ENCODE measurements at regions not wholly inside any gene's neighbourhood (a gene's known extent, or its start where the extent isn't known, plus 50 kb on each side); places are given as distances from the start of the nearest gene placed in this dataset.

- Histone ChIP-seq H3K36me3 (no peaks in the 10 kb centered on the region), H3K4me3 (no peak overlapping the region), H3K27me3 (ENCODE audit: low read depth) (no peaks in the 10 kb centered on the region), H3K9me3 (no peaks in the 10 kb centered on the region), H3K27ac (no peak overlapping the region), H3K4me1 (peaks cover 30% of the 10 kb centered on the region)
- intact Hi-C loops (cut with DNase I): no loop called here
- TF ChIP-seq CTCF (IDR thresholded peaks at IDR 0.05): no peak
- DNase-seq: no peak
- peak; percentile 65 to 83 for ATAC-seq
These were observed 403.0 kb downstream of the ZNF608 start for GRCh38 chr5:124343451-124343867.

DNA sequence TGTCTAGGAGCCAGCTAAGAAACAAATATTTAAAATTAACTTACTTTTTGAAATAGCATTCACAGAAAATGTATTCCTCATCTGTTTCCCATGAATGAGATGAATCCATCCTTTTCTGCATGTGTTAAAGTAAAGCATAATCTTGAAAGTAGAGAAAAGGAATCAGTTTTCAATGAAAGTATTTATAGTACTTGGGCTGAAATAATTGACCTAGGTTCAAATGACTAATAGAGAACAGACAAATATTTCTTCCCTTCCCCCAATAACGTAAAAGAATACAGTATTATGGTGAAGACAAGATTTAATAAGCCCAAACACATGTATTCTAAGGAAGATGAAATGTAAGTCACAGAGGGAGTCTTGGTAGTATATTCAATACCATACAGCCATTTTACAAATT, 403.5 kb downstream of the ZNF608 start:
- no peak overlapping the region for H3K4me3 ChIP-seq
- H3K9me3 ChIP-seq: no peaks in the 10 kb centered on the region
- no peak for TF ChIP-seq CTCF (IDR thresholded peaks at IDR 0.05)
- H3K27me3 ChIP-seq (ENCODE audit: low read depth): no peaks in the 10 kb centered on the region
- H3K4me1 ChIP-seq: peaks cover 30% of the 10 kb centered on the region
- intact Hi-C loops (cut with DNase I): no loop called here
- H3K27ac ChIP-seq: no peak overlapping the region
- no peaks in the 10 kb centered on the region for H3K36me3 ChIP-seq
- ATAC-seq (no peak), DNase-seq (no peak)

GRCh38 chr5:124342584-124342983, 403.9 kb downstream of the ZNF608 start:
- no peaks in the 10 kb centered on the region for H3K36me3 ChIP-seq
- ATAC-seq (peak; percentile 34 to 47), DNase-seq (no peak)
- no peak overlapping the region for H3K27ac ChIP-seq
- H3K4me3 ChIP-seq: no peak overlapping the region
- no peak for TF ChIP-seq CTCF (IDR thresholded peaks at IDR 0.05)
- H3K27me3 ChIP-seq (ENCODE audit: low read depth): no peaks in the 10 kb centered on the region
- peaks cover 30% of the 10 kb centered on the region for H3K4me1 ChIP-seq
- H3K9me3 ChIP-seq: no peaks in the 10 kb centered on the region
- intact Hi-C loops (cut with DNase I): no loop called here

DNA sequence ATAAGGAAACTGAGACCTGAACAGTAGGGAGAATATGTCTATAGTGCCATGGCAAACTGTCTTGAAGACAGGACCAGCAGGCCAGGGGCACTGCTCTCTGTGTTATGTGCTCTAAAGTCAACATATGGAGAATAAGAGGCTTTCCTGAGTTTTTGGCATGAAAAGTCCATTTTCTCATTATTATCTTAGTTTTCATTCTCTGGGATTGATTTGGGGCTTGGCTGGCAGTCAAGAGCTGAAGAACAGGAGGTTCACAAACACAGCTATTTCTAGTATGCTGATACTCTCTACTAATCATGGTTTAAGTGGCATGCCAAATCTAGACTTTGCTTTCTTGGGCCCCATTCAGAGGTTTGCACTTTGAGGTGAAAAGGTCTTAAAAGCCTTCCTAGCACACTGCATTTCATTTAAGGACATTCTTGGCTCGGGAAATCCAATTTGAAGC, 404.4 kb downstream of the ZNF608 start:
- no peak for DNase-seq
- H3K27me3 ChIP-seq (ENCODE audit: low read depth): no peaks in the 10 kb centered on the region
- peak; percentile 64 to 81 for ATAC-seq
- intact Hi-C loops (cut with DNase I): no loop called here
- TF ChIP-seq CTCF (IDR thresholded peaks at IDR 0.05): no peak
- H3K36me3 ChIP-seq: no peaks in the 10 kb centered on the region
- no peak overlapping the region for H3K4me3 ChIP-seq
- peaks cover 30% of the 10 kb centered on the region for H3K4me1 ChIP-seq
- H3K27ac ChIP-seq: peak overlapping the region; percentile 19
- no peaks in the 10 kb centered on the region for H3K9me3 ChIP-seq

- intact Hi-C loops (cut with DNase I): no loop called here
- ATAC-seq: peak in 1 of 2 donors; percentile 25
- Histone ChIP-seq H3K36me3 (no peaks in the 10 kb centered on the region), H3K4me3 (no peak overlapping the region), H3K4me1 (peaks cover 30% of the 10 kb centered on the region), H3K27ac (peak overlapping the region; percentile 19), H3K27me3 (ENCODE audit: low read depth) (no peaks in the 10 kb centered on the region), H3K9me3 (no peaks in the 10 kb centered on the region)
- no peak for DNase-seq
- no peak for TF ChIP-seq CTCF (IDR thresholded peaks at IDR 0.05)
These were observed 405.2 kb downstream of the ZNF608 start for GRCh38 chr5:124341066-124341858.
